ENCODE measurements at regions not wholly inside any gene's neighbourhood (a gene's known extent, or its start where the extent isn't known, plus 50 kb on each side); places are given as distances from the start of the nearest gene placed in this dataset.

DNA sequence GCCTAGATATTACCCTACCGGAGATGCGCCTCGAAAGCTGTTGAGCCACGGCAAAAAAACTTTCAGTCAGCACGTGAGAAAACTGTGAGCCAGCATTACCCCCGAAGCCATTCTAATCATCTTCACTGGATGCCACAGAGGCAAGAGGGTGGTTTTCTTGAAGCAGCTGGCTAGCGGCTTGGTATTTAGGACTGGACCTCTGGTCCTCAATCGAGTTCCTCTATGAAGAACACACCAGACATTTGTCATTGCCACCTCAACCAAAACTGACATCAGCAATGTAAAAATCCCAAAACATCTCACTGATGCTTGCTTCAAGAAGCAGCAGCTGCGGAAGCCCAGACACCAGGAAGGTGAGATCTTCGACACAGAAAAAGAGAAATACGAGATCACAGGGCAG, 52.8 kb upstream of the SLC66A3 start:
- 74% methylated on average over 11 of the region's 11 CpGs for WGBS (ENCODE audit: missing lambda C conversion rate)
- TF ChIP-seq ZFP36 (IDR thresholded peaks at IDR 0.05; ENCODE audit: borderline replicate concordance, partially characterized antibody) (no peak), SREBF2 (IDR thresholded peaks at IDR 0.05) (no peak), PHF8 (IDR thresholded peaks at IDR 0.05; ENCODE audit: borderline replicate concordance, low read depth) (no peak), RARB (CRISPR knock-in tag; IDR thresholded peaks at IDR 0.05) (no peak), HEYL (CRISPR knock-in tag; IDR thresholded peaks at IDR 0.05) (no peak), JUNB (IDR thresholded peaks at IDR 0.05) (no peak), FOSB (CRISPR knock-in tag; IDR thresholded peaks at IDR 0.05) (no peak), FOSL2 (IDR thresholded peaks at IDR 0.05) (no peak), FOSL2 (CRISPR knock-in tag; IDR thresholded peaks at IDR 0.05) (no peak), HES2 (IDR thresholded peaks at IDR 0.05) (no peak), REST (IDR thresholded peaks at IDR 0.05) (no peak)
- TF ChIP-seq, protein P1, sequence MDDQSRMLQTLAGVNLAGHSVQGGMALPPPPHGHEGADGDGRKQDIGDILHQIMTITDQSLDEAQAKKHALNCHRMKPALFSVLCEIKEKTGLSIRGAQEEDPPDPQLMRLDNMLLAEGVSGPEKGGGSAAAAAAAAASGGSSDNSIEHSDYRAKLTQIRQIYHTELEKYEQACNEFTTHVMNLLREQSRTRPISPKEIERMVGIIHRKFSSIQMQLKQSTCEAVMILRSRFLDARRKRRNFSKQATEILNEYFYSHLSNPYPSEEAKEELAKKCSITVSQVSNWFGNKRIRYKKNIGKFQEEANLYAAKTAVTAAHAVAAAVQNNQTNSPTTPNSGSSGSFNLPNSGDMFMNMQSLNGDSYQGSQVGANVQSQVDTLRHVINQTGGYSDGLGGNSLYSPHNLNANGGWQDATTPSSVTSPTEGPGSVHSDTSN (IDR thresholded peaks at IDR 0.05) = no peak
- TF ChIP-seq, protein P2, sequence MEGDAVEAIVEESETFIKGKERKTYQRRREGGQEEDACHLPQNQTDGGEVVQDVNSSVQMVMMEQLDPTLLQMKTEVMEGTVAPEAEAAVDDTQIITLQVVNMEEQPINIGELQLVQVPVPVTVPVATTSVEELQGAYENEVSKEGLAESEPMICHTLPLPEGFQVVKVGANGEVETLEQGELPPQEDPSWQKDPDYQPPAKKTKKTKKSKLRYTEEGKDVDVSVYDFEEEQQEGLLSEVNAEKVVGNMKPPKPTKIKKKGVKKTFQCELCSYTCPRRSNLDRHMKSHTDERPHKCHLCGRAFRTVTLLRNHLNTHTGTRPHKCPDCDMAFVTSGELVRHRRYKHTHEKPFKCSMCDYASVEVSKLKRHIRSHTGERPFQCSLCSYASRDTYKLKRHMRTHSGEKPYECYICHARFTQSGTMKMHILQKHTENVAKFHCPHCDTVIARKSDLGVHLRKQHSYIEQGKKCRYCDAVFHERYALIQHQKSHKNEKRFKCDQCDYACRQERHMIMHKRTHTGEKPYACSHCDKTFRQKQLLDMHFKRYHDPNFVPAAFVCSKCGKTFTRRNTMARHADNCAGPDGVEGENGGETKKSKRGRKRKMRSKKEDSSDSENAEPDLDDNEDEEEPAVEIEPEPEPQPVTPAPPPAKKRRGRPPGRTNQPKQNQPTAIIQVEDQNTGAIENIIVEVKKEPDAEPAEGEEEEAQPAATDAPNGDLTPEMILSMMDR (IDR thresholded peaks at IDR 0.05) = no peak
- ATAC-seq (no peak), DNase-seq (ENCODE audit: low read depth in 1 of 2, low spot score in 1 of 2) (no peak), FAIRE-seq (no peak)
- CTCF ChIA-PET = interaction anchor here (0.7 to 6.6 kb wide), 5 partner anchors 20 to 270 kb away, joined by 3 to 46 read pairs (median 7); a partner anchor contains a TSS
- Histone ChIP-seq H3K4me1 (peaks cover 4% of the 10 kb centered on the region; the same call in 2 of the 3 replicates), H3K9me3 (no peaks in the 10 kb centered on the region), H3K4me3 (no peak overlapping the region), H3K27ac (no peak overlapping the region), H3K4me2 (no peak overlapping the region)
- POLR2A ChIA-PET = no interaction called here

- no peak overlapping the region for H3K27ac ChIP-seq
- ChIA-PET CTCF (interaction anchor here (1.2 to 6.6 kb wide), 3 partner anchors 19 to 271 kb away, joined by 3 to 46 read pairs (median 14); no protein-coding TSS in a partner anchor), POLR2A (no interaction called here)
- H3K4me3 ChIP-seq = no peak overlapping the region
- ATAC-seq (peak in 1 of 2 experiments; percentile 33; a peak in 2 of 6 replicates), FAIRE-seq (no peak), DNase-seq (ENCODE audit: low read depth in 1 of 2, low spot score in 1 of 2) (no peak)
- 74% methylated on average over 22 of the region's 25 CpGs for WGBS (ENCODE audit: missing lambda C conversion rate)
- no peak overlapping the region for H3K4me2 ChIP-seq
- H3K4me1 ChIP-seq = no peaks in the 10 kb centered on the region
- TF ChIP-seq ZNF302 (CRISPR knock-in tag; IDR thresholded peaks at IDR 0.05) (no peak), CBX8 (IDR thresholded peaks at IDR 0.05) (no peak), RNF2 (IDR thresholded peaks at IDR 0.05; ENCODE audit: borderline replicate concordance, low read depth) (no peak), HDAC2 (IDR thresholded peaks at IDR 0.05) (no peak), CEBPB (IDR thresholded peaks at IDR 0.05) (no peak), EHF (CRISPR knock-in tag; IDR thresholded peaks at IDR 0.05) (no peak), EP300 (IDR thresholded peaks at IDR 0.05) (no peak), KDM5A (IDR thresholded peaks at IDR 0.05) (no peak), CBX2 (IDR thresholded peaks at IDR 0.05; ENCODE audit: borderline replicate concordance, low read depth) (no peak), MAFK (IDR thresholded peaks at IDR 0.05; ENCODE audit: partially characterized antibody) (no peak), GATA3 (IDR thresholded peaks at IDR 0.05; ENCODE audit: borderline replicate concordance) (no peak), ZFP36 (IDR thresholded peaks at IDR 0.05; ENCODE audit: borderline replicate concordance, partially characterized antibody) (no peak), RARB (CRISPR knock-in tag; IDR thresholded peaks at IDR 0.05) (no peak), KDM1A (IDR thresholded peaks at IDR 0.05; ENCODE audit: low read depth) (no peak), SMC3 (IDR thresholded peaks at IDR 0.05) (no peak), NFE2L2 (conservative IDR thresholded peaks at IDR 0.05; ENCODE audit: low read length) (no peak)
- TF ChIP-seq, protein P1 (IDR thresholded peaks at IDR 0.05) = no peak
- H3K9me3 ChIP-seq = no peaks in the 10 kb centered on the region
These were observed 52.1 kb upstream of the SLC66A3 start for GRCh38 chr2:11102956-11103860.

Measured in A549 (cell line).